DOHH2 (cell line): ENCODE measurements at regions not wholly inside any gene's neighbourhood (a gene's known extent, or its start where the extent isn't known, plus 50 kb on each side); places are given as distances from the start of the nearest gene placed in this dataset.
"Not testable (repeated sequence)": the region's sequence is repeated elsewhere in the genome, so short reads cannot be mapped to it uniquely, and the experiment has no call there.

Experiments used
- H3F3A ChIP-seq: fragments of 200-600 bp; sonication (generic), shearing (Covaris generic); 2 replicates; pipeline ENCODE4 v1.6.0; 2016; ENCODE audit warnings: antibody characterized with exemption, mild to moderate bottlenecking; ENCODE audit not compliant: control insufficient read depth, insufficient read depth
- H3K27ac ChIP-seq: fragments of 200-600 bp; sonication (generic); 2 replicates; pipeline ENCODE4 v1.5.1; 2014; ENCODE audit warnings: low read depth, mild to moderate bottlenecking, low read length, moderate library complexity
- H3K27me3 ChIP-seq: fragments of 200-600 bp; sonication (generic); 2 replicates; pipeline ENCODE4 v1.6.1; 2014; ENCODE audit warnings: mild to moderate bottlenecking, low read length, mixed read lengths; ENCODE audit not compliant: control insufficient read depth
- H3K36me3 ChIP-seq: fragments of 200-600 bp; sonication (generic); 2 replicates; pipeline ENCODE4 v1.6.1; 2014; ENCODE audit warnings: mild to moderate bottlenecking, low read length, moderate library complexity, mixed read lengths; ENCODE audit not compliant: control insufficient read depth
- H3K4me1 ChIP-seq: fragments of 200-600 bp; sonication (generic); 2 replicates; pipeline ENCODE4 v1.6.1; 2014; ENCODE audit warnings: mild to moderate bottlenecking, low read length, mixed read lengths; ENCODE audit not compliant: control insufficient read depth
- H3K4me2 ChIP-seq: fragments of 200-600 bp; sonication (generic); 2 replicates; pipeline ENCODE4 v1.6.0; 2014; ENCODE audit warnings: mild to moderate bottlenecking, low read length, moderate library complexity
- H3K4me3 ChIP-seq: fragments of 200-600 bp; sonication (generic); 2 replicates; pipeline ENCODE4 v1.5.1; 2014; ENCODE audit warnings: mild to moderate bottlenecking, low read length, mixed read lengths
- H3K79me2 ChIP-seq: fragments of 200-600 bp; sonication (generic); 2 replicates; pipeline ENCODE4 v1.6.1; 2014; ENCODE audit warnings: mild to moderate bottlenecking, low read length, mixed read lengths; ENCODE audit not compliant: control insufficient read depth
- H3K9me2 ChIP-seq: fragments of 200-600 bp; sonication (generic); replicated peaks from 2 replicates; pipeline ENCODE4 v1.6.1; 2014; ENCODE audit warnings: mild to moderate bottlenecking, low read length, mixed read lengths; ENCODE audit not compliant: control insufficient read depth
- H3K9me3 ChIP-seq: fragments of 200-600 bp; sonication (generic); 2 replicates; pipeline ENCODE4 v1.6.1; 2014; ENCODE audit warnings: antibody characterized with exemption, low read length, mixed read lengths; ENCODE audit not compliant: control insufficient read depth, insufficient read depth
- H4K20me1 ChIP-seq: fragments of 200-600 bp; sonication (generic); 2 replicates; pipeline ENCODE4 v1.6.0; 2014; ENCODE audit warnings: low read depth, mild to moderate bottlenecking, antibody characterized with exemption, low read length, moderate library complexity; ENCODE audit not compliant: control insufficient read depth, insufficient read depth
- EZH2phosphoT487 ChIP-seq: fragments of 200-600 bp; sonication (generic); IDR thresholded peaks from 2 replicates; pipeline ENCODE4 v1.6.1; 2017; ENCODE audit warnings: borderline replicate concordance, mild to moderate bottlenecking, antibody characterized with exemption, low read length, moderate library complexity, mixed read lengths
- TF ChIP-seq, protein P1 (sequence below): fragments of 200-600 bp; sonication (generic); IDR thresholded peaks from one replicate; pipeline ENCODE4 v1.5.1; 2014; ENCODE audit warnings: antibody characterized with exemption, mild to moderate bottlenecking, low read depth, low read length; ENCODE audit not compliant: poor library complexity, severe bottlenecking

DNA sequence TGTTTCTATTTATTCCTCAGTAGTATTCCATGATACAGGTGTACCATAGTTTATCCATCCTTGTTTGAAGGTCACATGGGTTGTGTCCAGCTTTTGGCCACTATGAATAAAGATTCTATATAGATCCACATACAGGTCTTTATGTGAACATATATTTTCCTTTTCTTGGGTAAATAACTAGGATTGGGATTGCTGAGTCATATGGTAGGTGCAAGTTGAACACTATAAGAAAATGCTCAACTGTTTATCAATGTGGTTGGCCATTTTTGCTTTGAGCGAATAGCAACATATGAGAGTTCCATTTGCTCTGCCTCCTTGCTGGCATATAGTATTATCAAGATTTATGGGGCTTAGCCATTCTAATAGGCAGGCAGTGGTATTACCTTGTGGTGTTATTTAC, 170.2 kb upstream of the KCNJ15 start:
- H3K27me3 ChIP-seq: no peaks in the 10 kb centered on the region
- no peak overlapping the region for H3K4me2 ChIP-seq
- H4K20me1 ChIP-seq: no peaks in the 10 kb centered on the region
- no peak overlapping the region for H3K4me3 ChIP-seq
- H3K27ac ChIP-seq: no peak overlapping the region
- TF ChIP-seq, protein P1, sequence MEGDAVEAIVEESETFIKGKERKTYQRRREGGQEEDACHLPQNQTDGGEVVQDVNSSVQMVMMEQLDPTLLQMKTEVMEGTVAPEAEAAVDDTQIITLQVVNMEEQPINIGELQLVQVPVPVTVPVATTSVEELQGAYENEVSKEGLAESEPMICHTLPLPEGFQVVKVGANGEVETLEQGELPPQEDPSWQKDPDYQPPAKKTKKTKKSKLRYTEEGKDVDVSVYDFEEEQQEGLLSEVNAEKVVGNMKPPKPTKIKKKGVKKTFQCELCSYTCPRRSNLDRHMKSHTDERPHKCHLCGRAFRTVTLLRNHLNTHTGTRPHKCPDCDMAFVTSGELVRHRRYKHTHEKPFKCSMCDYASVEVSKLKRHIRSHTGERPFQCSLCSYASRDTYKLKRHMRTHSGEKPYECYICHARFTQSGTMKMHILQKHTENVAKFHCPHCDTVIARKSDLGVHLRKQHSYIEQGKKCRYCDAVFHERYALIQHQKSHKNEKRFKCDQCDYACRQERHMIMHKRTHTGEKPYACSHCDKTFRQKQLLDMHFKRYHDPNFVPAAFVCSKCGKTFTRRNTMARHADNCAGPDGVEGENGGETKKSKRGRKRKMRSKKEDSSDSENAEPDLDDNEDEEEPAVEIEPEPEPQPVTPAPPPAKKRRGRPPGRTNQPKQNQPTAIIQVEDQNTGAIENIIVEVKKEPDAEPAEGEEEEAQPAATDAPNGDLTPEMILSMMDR: no peak
- no peak for TF ChIP-seq EZH2phosphoT487
- no peaks in the 10 kb centered on the region for H3K4me1 ChIP-seq
- no peaks in the 10 kb centered on the region for H3F3A ChIP-seq
- no peaks in the 10 kb centered on the region for H3K36me3 ChIP-seq
- H3K79me2 ChIP-seq: no peaks in the 10 kb centered on the region
- H3K9me3 ChIP-seq: no peaks in the 10 kb centered on the region
- no peaks in the 10 kb centered on the region for H3K9me2 ChIP-seq

DNA sequence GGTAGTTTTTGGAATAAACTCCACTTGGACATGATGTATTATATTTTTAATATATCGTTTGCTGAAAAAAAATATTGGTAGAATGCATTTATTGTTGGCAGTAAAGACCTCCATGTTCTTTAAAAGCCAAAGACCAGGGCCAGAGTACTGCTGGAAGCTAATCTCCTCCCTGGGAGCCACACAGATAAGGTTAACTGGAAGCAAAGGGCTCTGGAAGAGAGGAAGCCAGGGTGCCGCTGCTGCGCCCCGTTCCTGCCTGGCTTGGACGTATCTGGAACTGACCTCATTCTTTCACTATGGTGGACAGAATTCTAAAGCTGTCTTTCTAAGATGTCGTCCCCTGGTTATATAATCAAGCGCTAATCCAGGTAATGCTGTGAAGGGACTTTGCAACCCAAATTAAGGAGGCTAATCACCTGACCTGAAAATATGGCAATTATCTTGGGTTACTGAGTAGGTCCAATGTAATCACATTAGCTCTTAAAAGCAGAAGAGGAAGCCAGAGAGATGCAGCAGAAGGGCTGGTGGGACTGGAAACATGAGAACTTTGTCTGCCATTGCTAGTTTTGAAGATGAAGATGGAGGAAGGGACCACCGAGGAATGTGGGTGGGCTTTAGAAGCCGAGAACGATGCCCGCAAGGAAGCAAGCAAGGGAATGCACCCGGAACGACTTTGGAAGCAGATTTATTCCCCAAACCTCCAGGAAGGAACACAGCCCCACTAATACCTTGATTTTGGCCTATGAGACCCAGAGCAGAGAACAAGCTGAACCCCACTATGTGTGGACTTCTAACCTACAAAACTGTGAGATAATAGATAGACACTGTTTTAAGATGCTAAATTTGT, 167.7 kb upstream of the KCNJ15 start:
- Histone ChIP-seq H3K27me3 (no peaks in the 10 kb centered on the region), H3K4me3 (no peak overlapping the region), H3K9me3 (no peaks in the 10 kb centered on the region), H3F3A (no peaks in the 10 kb centered on the region), H3K4me2 (no peak overlapping the region), H3K79me2 (no peaks in the 10 kb centered on the region), H3K4me1 (no peaks in the 10 kb centered on the region), H3K27ac (no peak overlapping the region), H4K20me1 (no peaks in the 10 kb centered on the region), H3K9me2 (no peaks in the 10 kb centered on the region), H3K36me3 (no peaks in the 10 kb centered on the region)
- TF ChIP-seq, protein P1: no peak
- TF ChIP-seq EZH2phosphoT487: no peak

DNA sequence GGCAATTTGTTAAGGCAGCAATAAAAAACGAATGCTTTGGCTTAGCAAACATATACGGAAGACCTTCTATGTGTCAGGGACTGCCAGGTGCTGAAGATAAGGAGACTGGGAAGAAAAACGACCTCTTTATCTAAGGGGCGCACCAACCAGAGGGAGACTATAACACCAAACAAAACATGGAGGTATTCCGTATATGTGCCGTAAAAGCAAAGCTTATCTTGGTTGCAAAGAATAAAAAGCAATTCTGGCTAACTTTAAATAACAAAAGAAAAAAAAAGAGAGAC, 167.1 kb upstream of the KCNJ15 start:
- no peaks in the 10 kb centered on the region for H3K36me3 ChIP-seq
- no peak for TF ChIP-seq EZH2phosphoT487
- TF ChIP-seq, protein P1: no peak
- H3K27ac ChIP-seq: no peak overlapping the region
- no peak overlapping the region for H3K4me2 ChIP-seq
- H3F3A ChIP-seq: no peaks in the 10 kb centered on the region
- H3K9me2 ChIP-seq: no peaks in the 10 kb centered on the region
- no peaks in the 10 kb centered on the region for H4K20me1 ChIP-seq
- no peaks in the 10 kb centered on the region for H3K79me2 ChIP-seq
- no peaks in the 10 kb centered on the region for H3K27me3 ChIP-seq
- no peaks in the 10 kb centered on the region for H3K4me1 ChIP-seq
- no peaks in the 10 kb centered on the region for H3K9me3 ChIP-seq
- H3K4me3 ChIP-seq: no peak overlapping the region

DNA sequence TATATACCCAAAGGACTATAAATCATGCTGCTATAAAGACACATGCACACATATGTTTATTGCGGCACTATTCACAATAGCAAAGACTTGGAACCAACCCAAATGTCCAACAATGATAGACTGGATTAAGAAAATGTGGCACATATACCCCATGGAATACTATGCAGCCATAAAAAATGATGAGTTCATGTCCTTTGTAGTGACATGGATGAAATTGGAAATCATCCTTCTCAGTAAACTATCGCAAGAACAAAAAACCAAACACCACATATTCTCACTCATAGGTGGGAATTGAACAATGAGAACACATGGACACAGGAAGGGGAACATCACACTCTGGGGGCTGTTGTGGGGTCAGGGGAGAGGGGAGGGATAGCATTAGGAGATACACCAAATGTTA, 165.7 kb upstream of the KCNJ15 start:
- H3K27ac ChIP-seq, H3K79me2 ChIP-seq, H3K27me3 ChIP-seq: not testable (repeated sequence)

More for the DNA sequence above, 165.7 kb upstream of the KCNJ15 start:
- H4K20me1 ChIP-seq, H3K9me3 ChIP-seq, H3K4me2 ChIP-seq, H3K36me3 ChIP-seq, H3K4me3 ChIP-seq, H3K9me2 ChIP-seq, H3F3A ChIP-seq, H3K4me1 ChIP-seq: not testable (repeated sequence)
